NCI-H128 (cell line): ENCODE measurements at regions not wholly inside any gene's neighbourhood (a gene's known extent, or its start where the extent isn't known, plus 50 kb on each side); places are given as distances from the start of the nearest gene placed in this dataset.

Experiments used
- DNase-seq: peaks from one replicate; lab custom pipeline; 2025; ENCODE audit not compliant: unreplicated experiment; lab: John Stamatoyannopoulos, UW

- no peak for DNase-seq
Observed at GRCh38 chr9:88753691-88754367, 218.9 kb downstream of the NXNL2 start.

GRCh38 chr9:88754452-88754851 lies 219.5 kb downstream of the NXNL2 start:
- no peak for DNase-seq

- no peak for DNase-seq
Observed at GRCh38 chr9:88754886-88755285, 219.9 kb downstream of the NXNL2 start.

GRCh38 chr9:88757406-88758010 lies 222.5 kb downstream of the NXNL2 start:
- DNase-seq: no peak

- no peak for DNase-seq
Observed at GRCh38 chr9:88759364-88759763, 224.4 kb downstream of the NXNL2 start.

GRCh38 chr9:88766778-88767503 lies 224.3 kb upstream of the S1PR3 start:
- DNase-seq: no peak

GRCh38 chr9:88767504-88767790 lies 223.8 kb upstream of the S1PR3 start:
- no peak for DNase-seq

- DNase-seq: no peak
Observed at GRCh38 chr9:88772575-88772974, 218.7 kb upstream of the S1PR3 start.

- no peak for DNase-seq
Observed at GRCh38 chr9:88773126-88773525, 218.1 kb upstream of the S1PR3 start.

- DNase-seq: no peak
Observed at GRCh38 chr9:88773627-88774244, 217.5 kb upstream of the S1PR3 start.

GRCh38 chr9:88775037-88775471 lies 216.2 kb upstream of the S1PR3 start:
- no peak for DNase-seq

- no peak for DNase-seq
Observed at GRCh38 chr9:88775559-88775958, 215.7 kb upstream of the S1PR3 start.

GRCh38 chr9:88775966-88776365 lies 215.3 kb upstream of the S1PR3 start:
- DNase-seq: no peak

GRCh38 chr9:88776717-88777497 lies 214.4 kb upstream of the S1PR3 start:
- no peak for DNase-seq

GRCh38 chr9:88777498-88778312 lies 213.6 kb upstream of the S1PR3 start:
- DNase-seq: no peak

- DNase-seq: no peak
Observed at GRCh38 chr9:88781628-88782391, 209.5 kb upstream of the S1PR3 start.

- no peak for DNase-seq
Observed at GRCh38 chr9:88782931-88783710, 208.1 kb upstream of the S1PR3 start.

GRCh38 chr9:88783711-88784083 lies 207.6 kb upstream of the S1PR3 start:
- DNase-seq: no peak

- DNase-seq: no peak
Observed at GRCh38 chr9:88784960-88785359, 206.3 kb upstream of the S1PR3 start.
